Upper lobe of left lung (tissue), 4 donors: ENCODE measurements at regions not wholly inside any gene's neighbourhood (a gene's known extent, or its start where the extent isn't known, plus 50 kb on each side); places are given as distances from the start of the nearest gene placed in this dataset.

Experiments used
- CTCF ChIP-seq, 6 experiments: fragments of 450-650 bp in 4 of 6; fragments of 200-600 bp in 2 of 6; sonication (generic) in 2 of 6; IDR thresholded peaks; one replicate each; pipeline ENCODE4 v1.5.1; 2016 to 2019; ENCODE audit warnings: antibody characterized with exemption in 6 of 6
- EP300 ChIP-seq, 4 donors: sonication (generic); formaldehyde crosslinking; IDR thresholded peaks; one replicate each; pipeline ENCODE4 v1.5.1; 2017; ENCODE audit warnings: antibody characterized with exemption in 4 of 4, control low read depth in 2 of 4

GRCh38 chr17:73768691-73769090, 124.4 kb upstream of the SDK2 start:
- TF ChIP-seq CTCF (IDR thresholded peaks at IDR 0.05), result no peak
- no peak for TF ChIP-seq EP300 (IDR thresholded peaks at IDR 0.05)
